H9 (cell line): ENCODE measurements at regions not wholly inside any gene's neighbourhood (a gene's known extent, or its start where the extent isn't known, plus 50 kb on each side); places are given as distances from the start of the nearest gene placed in this dataset.

Experiments used
- DNase-seq: peaks from one replicate; pipeline ENCODE4 v3.0.0-alpha.2; 2017
- H2AFZ ChIP-seq: one replicate; pipeline ENCODE4 v1.6.1; 2013; ENCODE audit warnings: mild to moderate bottlenecking, low read length, control low read depth, moderate library complexity
- H2AK5ac ChIP-seq: 2 replicates; pipeline ENCODE4 v1.6.1; 2013; ENCODE audit warnings: low read length, control low read depth, mixed read lengths; ENCODE audit not compliant: insufficient read length
- H2BK120ac ChIP-seq: one replicate; pipeline ENCODE4 v1.6.1; 2013; ENCODE audit warnings: low read depth, mild to moderate bottlenecking, low read length, control low read depth, inconsistent platforms; ENCODE audit not compliant: poor library complexity, severe bottlenecking
- H2BK12ac ChIP-seq: 2 replicates; pipeline ENCODE4 v1.6.1; 2013; ENCODE audit warnings: low read length, control low read depth, mixed read lengths, low read depth; ENCODE audit not compliant: insufficient read length
- H2BK15ac ChIP-seq: 2 replicates; pipeline ENCODE4 v1.6.1; 2013; ENCODE audit warnings: low read depth, low read length, control low read depth
- H2BK20ac ChIP-seq: one replicate; pipeline ENCODE4 v1.6.1; 2013; ENCODE audit warnings: low read depth, mild to moderate bottlenecking, low read length, control low read depth, inconsistent platforms; ENCODE audit not compliant: poor library complexity, severe bottlenecking
- H2BK5ac ChIP-seq: 2 replicates; pipeline ENCODE4 v1.6.1; 2013; ENCODE audit warnings: low read length, control low read depth, mixed read lengths; ENCODE audit not compliant: insufficient read length
- H3K14ac ChIP-seq: 2 replicates; pipeline ENCODE4 v1.6.1; 2013; ENCODE audit warnings: low read length, control low read depth; ENCODE audit not compliant: insufficient read depth
- H3K18ac ChIP-seq: 2 replicates; pipeline ENCODE4 v1.6.1; 2013; ENCODE audit warnings: low read depth, mild to moderate bottlenecking, mixed read lengths, low read length, control low read depth; ENCODE audit not compliant: insufficient read length
- H3K23ac ChIP-seq: 2 replicates; pipeline ENCODE4 v1.6.1; 2013; ENCODE audit warnings: low read length, control low read depth, mixed read lengths, low read depth; ENCODE audit not compliant: insufficient read length
- H3K23me2 ChIP-seq: 2 replicates; pipeline ENCODE4 v1.6.1; 2013; ENCODE audit warnings: low read depth, mild to moderate bottlenecking, mixed read lengths, low read length, control low read depth; ENCODE audit not compliant: insufficient read length, poor library complexity, severe bottlenecking
- H3K27ac ChIP-seq: 2 replicates; pipeline ENCODE4 v1.5.1; 2013; ENCODE audit warnings: low read length, control low read depth, mixed read lengths, low read depth; ENCODE audit not compliant: insufficient read length
- H3K27me3 ChIP-seq: 2 replicates; pipeline ENCODE4 v1.6.1; 2013; ENCODE audit warnings: low read length, control low read depth, inconsistent platforms; ENCODE audit not compliant: insufficient read depth
- H3K4ac ChIP-seq: 2 replicates; pipeline ENCODE4 v1.6.1; 2013; ENCODE audit warnings: low read depth, mild to moderate bottlenecking, control low read depth, inconsistent platforms, low read length, moderate library complexity
- H3K4me1 ChIP-seq: 2 replicates; pipeline ENCODE4 v1.6.1; 2013; ENCODE audit warnings: low read length, control low read depth, inconsistent platforms; ENCODE audit not compliant: insufficient read depth
- H3K4me2 ChIP-seq: 2 replicates; pipeline ENCODE4 v1.6.1; 2013; ENCODE audit warnings: low read length, control low read depth, mixed read lengths; ENCODE audit not compliant: insufficient read length, insufficient read depth
- H3K56ac ChIP-seq: 2 replicates; pipeline ENCODE4 v1.6.1; 2013; ENCODE audit warnings: low read depth, mild to moderate bottlenecking, mixed read lengths, low read length, control low read depth; ENCODE audit not compliant: insufficient read length
- H3K79me1 ChIP-seq: 2 replicates; pipeline ENCODE4 v1.6.1; 2013; ENCODE audit warnings: low read depth, mild to moderate bottlenecking, moderate library complexity, low read length, control low read depth, inconsistent platforms; ENCODE audit not compliant: insufficient read depth, poor library complexity, severe bottlenecking
- H3K79me2 ChIP-seq: 2 replicates; pipeline ENCODE4 v1.6.1; 2013; ENCODE audit warnings: low read length, control low read depth, inconsistent platforms; ENCODE audit not compliant: insufficient read depth
- H3K9ac ChIP-seq: 2 replicates; pipeline ENCODE4 v1.6.1; 2013; ENCODE audit warnings: low read length, control low read depth, mixed read lengths; ENCODE audit not compliant: insufficient read length; ENCODE audit errors: extremely low read depth
- H3K9me3 ChIP-seq: one replicate; pipeline ENCODE4 v1.6.1; 2013; ENCODE audit warnings: low read depth, low read length, inconsistent platforms; ENCODE audit not compliant: control insufficient read depth
- H3T11ph ChIP-seq: one replicate; pipeline ENCODE4 v1.6.1; 2013; ENCODE audit warnings: mild to moderate bottlenecking, low read length, control low read depth, inconsistent platforms
- H4K20me1 ChIP-seq: one replicate; pipeline ENCODE4 v1.6.1; 2013; ENCODE audit not compliant: control insufficient read depth, insufficient read length, insufficient read depth
- H4K5ac ChIP-seq: 2 replicates; pipeline ENCODE4 v1.6.1; 2013; ENCODE audit warnings: low read depth, mild to moderate bottlenecking, mixed read lengths, low read length, control low read depth; ENCODE audit not compliant: insufficient read length
- H4K8ac ChIP-seq: replicated peaks from 2 replicates; pipeline ENCODE4 v1.6.1; 2013; ENCODE audit warnings: low read length, control low read depth, mixed read lengths, low read depth; ENCODE audit not compliant: insufficient read length
- H4K91ac ChIP-seq: 2 replicates; pipeline ENCODE4 v1.6.1; 2013; ENCODE audit warnings: low read depth, mild to moderate bottlenecking, moderate library complexity, mixed read lengths, low read length, control low read depth; ENCODE audit not compliant: insufficient read length
- H3K27ac Mint-ChIP-seq, 3 experiments: 2 replicates in 2 of 3; 3 replicates in 1 of 3; pipeline ENCODE4 v1.8.0; 2020 to 2021; ENCODE audit warnings: mixed read lengths in 3 of 3, mild to moderate bottlenecking in 1 of 3, moderate library complexity in 1 of 3
- H3K27me3 Mint-ChIP-seq: 2 replicates; pipeline ENCODE4 v1.8.0; 2021; ENCODE audit warnings: low read depth, mild to moderate bottlenecking, moderate library complexity, mixed read lengths
- H3K36me3 Mint-ChIP-seq, 3 experiments: 2 replicates in 2 of 3; 3 replicates in 1 of 3; pipeline ENCODE4 v1.8.0; 2020 to 2021; ENCODE audit warnings: low read depth in 3 of 3, mixed read lengths in 3 of 3; ENCODE audit not compliant: insufficient read depth in 1 of 3
- H3K4me1 Mint-ChIP-seq, 2 experiments: 2 replicates each; pipeline ENCODE4 v1.8.0; 2020; ENCODE audit warnings: mixed read lengths in 2 of 2
- H3K4me3 Mint-ChIP-seq, 2 experiments: 2 replicates in 1 of 2; 3 replicates in 1 of 2; pipeline ENCODE4 v1.8.0; 2020 to 2021; ENCODE audit warnings: mild to moderate bottlenecking in 2 of 2, mixed read lengths in 2 of 2, moderate library complexity in 1 of 2
- H3K9me3 Mint-ChIP-seq, 2 experiments: 2 replicates in 1 of 2; 3 replicates in 1 of 2; pipeline ENCODE4 v1.8.0; 2020; ENCODE audit warnings: mild to moderate bottlenecking in 2 of 2, mixed read lengths in 2 of 2, moderate library complexity in 1 of 2
- CTCF ChIP-seq: fragments of 200-600 bp; sonication (generic); conservative IDR thresholded peaks from 3 replicates; pipeline ENCODE4 v1.8.0; 2021; ENCODE audit warnings: antibody characterized with exemption, mild to moderate bottlenecking
- WGBS: extraction: QIAGEN DNeasy Blood & Tissue Kit; methylation state at CpG from one replicate; pipeline ENCODE4 v1.1.7; 2013; ENCODE audit warnings: missing lambda C conversion rate, low lambda C conversion rate, mixed read lengths; ENCODE audit not compliant: insufficient read length; ENCODE audit errors: extremely low coverage; 5-methylcytosine and 5-hydroxymethylcytosine counted together

- no peaks in the 10 kb centered on the region for H3K4me1 Mint-ChIP-seq
- no peak overlapping the region for H3K4ac ChIP-seq
- no peaks in the 10 kb centered on the region for H4K20me1 ChIP-seq
- H2BK5ac ChIP-seq: no peak overlapping the region
- TF ChIP-seq CTCF: no peak
- H4K91ac ChIP-seq: no peak overlapping the region
- H2BK12ac ChIP-seq: no peak overlapping the region
- no peak overlapping the region for H2BK20ac ChIP-seq
- H3K9me3 Mint-ChIP-seq: no peaks in the 10 kb centered on the region
- H3K27ac ChIP-seq: no peak overlapping the region
- no peak overlapping the region for H4K8ac ChIP-seq
- no peak overlapping the region; the same call in 1 of the 2 replicates for H3K14ac ChIP-seq
- no peak overlapping the region for H3T11ph ChIP-seq
- no peak overlapping the region for H3K23ac ChIP-seq
- no peaks in the 10 kb centered on the region for H3K27me3 ChIP-seq
- H3K56ac ChIP-seq: no peak overlapping the region
- no peak overlapping the region for H2AK5ac ChIP-seq
- no peak overlapping the region for H2BK15ac ChIP-seq
- no CpG with 5 or more reads among the region's 13 CpGs for WGBS
- no peak overlapping the region for H2AFZ ChIP-seq
- no peaks in the 10 kb centered on the region for H3K79me1 ChIP-seq
- H3K18ac ChIP-seq: no peak overlapping the region
- H4K5ac ChIP-seq: no peak overlapping the region
- no peak overlapping the region for H2BK120ac ChIP-seq
- no peaks in the 10 kb centered on the region for H3K4me1 ChIP-seq
- no peak overlapping the region; a peak in 1 of 7 replicates for H3K27ac Mint-ChIP-seq
- H3K79me2 ChIP-seq: no peaks in the 10 kb centered on the region
- DNase-seq: no peak
- no peak overlapping the region for H3K4me3 Mint-ChIP-seq
- no peaks in the 10 kb centered on the region; the same call in none of the 2 replicates for H3K27me3 Mint-ChIP-seq
- no peaks in the 10 kb centered on the region for H3K36me3 Mint-ChIP-seq
- H3K9ac ChIP-seq: no peak overlapping the region
- no peaks in the 10 kb centered on the region for H3K9me3 ChIP-seq
- no peak overlapping the region for H3K4me2 ChIP-seq
- H3K23me2 ChIP-seq: no peaks in the 10 kb centered on the region
These were observed 540.9 kb upstream of the RAB6C start for GRCh38 chr2:129438501-129439057.
